ENCODE measurements at regions not wholly inside any gene's neighbourhood (a gene's known extent, or its start where the extent isn't known, plus 50 kb on each side); places are given as distances from the start of the nearest gene placed in this dataset.
A peak's percentile ranks its signal among the peaks of the same experiment; 100 is the strongest.

DNA sequence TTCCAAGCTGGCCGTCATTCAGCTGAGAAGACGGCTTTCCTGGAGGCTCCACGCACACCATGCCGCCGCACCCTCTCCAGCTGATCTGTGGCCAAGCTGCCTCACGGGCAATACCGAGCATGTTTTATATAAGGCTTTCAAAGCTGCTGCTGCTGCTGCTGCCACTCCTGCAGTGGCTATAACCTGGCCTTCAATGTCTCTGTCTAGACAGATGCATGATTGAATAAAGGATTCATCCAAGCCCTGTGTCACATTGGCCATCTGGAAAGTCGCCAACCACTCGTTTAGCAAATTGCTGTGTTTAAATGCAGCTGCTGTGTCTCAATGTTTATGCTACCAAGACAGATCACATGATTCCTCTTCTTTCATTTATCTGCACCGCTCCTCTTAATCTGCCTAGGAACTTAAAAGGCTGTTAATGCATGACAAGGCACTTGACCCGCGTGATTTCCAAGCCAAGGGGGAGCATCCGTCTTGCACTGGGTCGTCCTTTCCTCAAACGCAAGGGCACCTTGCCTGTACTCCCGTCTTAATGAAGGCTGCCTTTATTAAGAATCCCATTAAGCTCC is 114.3 kb downstream of the TEX26 start:
- TF ChIP-seq FOXM1 (IDR thresholded peaks at IDR 0.05; ENCODE audit: borderline replicate concordance, low read depth) (no peak), CREB1 (IDR thresholded peaks at IDR 0.05; ENCODE audit: low read depth) (no peak), RAD21 (IDR thresholded peaks at IDR 0.05; ENCODE audit: low read depth) (no peak), NFIC (IDR thresholded peaks at IDR 0.05) (no peak), CEBPB (IDR thresholded peaks at IDR 0.05) (no peak), ZBTB7A (IDR thresholded peaks at IDR 0.05; ENCODE audit: low read depth) (no peak), TAF1 (IDR thresholded peaks at IDR 0.05; ENCODE audit: low read depth) (no peak), YY1 (IDR thresholded peaks at IDR 0.05; ENCODE audit: low read depth) (no peak), EP300 (IDR thresholded peaks at IDR 0.05; ENCODE audit: borderline replicate concordance) (no peak), TCF12 (IDR thresholded peaks at IDR 0.05; ENCODE audit: low read depth) (no peak), EGR1 (IDR thresholded peaks at IDR 0.05) (no peak), TEAD4 (IDR thresholded peaks at IDR 0.05) (no peak)
- TF ChIP-seq, protein P1, sequence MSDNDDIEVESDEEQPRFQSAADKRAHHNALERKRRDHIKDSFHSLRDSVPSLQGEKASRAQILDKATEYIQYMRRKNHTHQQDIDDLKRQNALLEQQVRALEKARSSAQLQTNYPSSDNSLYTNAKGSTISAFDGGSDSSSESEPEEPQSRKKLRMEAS (IDR thresholded peaks at IDR 0.05) = no peak
- TF ChIP-seq, protein P2, sequence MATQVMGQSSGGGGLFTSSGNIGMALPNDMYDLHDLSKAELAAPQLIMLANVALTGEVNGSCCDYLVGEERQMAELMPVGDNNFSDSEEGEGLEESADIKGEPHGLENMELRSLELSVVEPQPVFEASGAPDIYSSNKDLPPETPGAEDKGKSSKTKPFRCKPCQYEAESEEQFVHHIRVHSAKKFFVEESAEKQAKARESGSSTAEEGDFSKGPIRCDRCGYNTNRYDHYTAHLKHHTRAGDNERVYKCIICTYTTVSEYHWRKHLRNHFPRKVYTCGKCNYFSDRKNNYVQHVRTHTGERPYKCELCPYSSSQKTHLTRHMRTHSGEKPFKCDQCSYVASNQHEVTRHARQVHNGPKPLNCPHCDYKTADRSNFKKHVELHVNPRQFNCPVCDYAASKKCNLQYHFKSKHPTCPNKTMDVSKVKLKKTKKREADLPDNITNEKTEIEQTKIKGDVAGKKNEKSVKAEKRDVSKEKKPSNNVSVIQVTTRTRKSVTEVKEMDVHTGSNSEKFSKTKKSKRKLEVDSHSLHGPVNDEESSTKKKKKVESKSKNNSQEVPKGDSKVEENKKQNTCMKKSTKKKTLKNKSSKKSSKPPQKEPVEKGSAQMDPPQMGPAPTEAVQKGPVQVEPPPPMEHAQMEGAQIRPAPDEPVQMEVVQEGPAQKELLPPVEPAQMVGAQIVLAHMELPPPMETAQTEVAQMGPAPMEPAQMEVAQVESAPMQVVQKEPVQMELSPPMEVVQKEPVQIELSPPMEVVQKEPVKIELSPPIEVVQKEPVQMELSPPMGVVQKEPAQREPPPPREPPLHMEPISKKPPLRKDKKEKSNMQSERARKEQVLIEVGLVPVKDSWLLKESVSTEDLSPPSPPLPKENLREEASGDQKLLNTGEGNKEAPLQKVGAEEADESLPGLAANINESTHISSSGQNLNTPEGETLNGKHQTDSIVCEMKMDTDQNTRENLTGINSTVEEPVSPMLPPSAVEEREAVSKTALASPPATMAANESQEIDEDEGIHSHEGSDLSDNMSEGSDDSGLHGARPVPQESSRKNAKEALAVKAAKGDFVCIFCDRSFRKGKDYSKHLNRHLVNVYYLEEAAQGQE (IDR thresholded peaks at IDR 0.05; ENCODE audit: low read depth) = no peak
- TF ChIP-seq, protein P3, sequence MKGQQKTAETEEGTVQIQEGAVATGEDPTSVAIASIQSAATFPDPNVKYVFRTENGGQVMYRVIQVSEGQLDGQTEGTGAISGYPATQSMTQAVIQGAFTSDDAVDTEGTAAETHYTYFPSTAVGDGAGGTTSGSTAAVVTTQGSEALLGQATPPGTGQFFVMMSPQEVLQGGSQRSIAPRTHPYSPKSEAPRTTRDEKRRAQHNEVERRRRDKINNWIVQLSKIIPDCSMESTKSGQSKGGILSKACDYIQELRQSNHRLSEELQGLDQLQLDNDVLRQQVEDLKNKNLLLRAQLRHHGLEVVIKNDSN (IDR thresholded peaks at IDR 0.05) = no peak

DNA sequence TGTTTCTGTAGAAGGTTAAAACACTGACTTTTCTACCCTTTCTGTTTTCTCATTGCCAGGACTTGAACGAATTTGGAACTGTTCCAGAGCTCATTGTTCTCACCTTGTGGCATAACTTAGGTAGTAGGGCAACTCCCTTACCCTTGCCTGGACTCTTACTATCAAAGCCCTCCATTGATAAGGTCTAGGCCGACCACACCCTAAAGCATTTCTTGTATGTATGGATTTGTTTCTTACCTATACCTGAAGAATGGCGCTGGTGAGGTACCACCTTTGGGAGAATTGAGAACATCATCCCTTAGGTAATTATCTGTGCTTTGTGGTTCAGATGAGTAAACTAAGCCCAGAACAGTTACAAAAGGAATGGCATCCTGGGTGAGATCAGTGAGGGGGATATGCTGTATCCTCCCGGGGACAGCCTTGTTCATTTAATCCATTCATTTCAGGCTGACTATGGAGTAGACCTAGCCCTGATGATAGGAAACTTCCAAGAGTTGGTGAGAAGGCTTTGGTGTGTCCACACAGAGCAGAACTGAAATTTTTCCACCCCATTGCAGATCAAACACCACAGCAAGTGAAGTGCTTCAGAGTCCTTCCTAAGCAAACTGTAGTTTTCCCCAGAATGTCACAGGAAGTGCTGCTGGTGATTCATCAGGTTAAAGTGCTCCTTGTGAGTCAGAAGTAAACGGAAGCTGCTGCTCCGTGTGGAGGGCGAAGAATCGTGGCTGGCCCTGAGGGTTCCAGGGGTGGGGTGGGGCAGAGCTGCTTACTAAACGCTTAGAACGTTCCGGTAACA is 113.0 kb downstream of the TEX26 start:
- TF ChIP-seq, protein P1 (IDR thresholded peaks at IDR 0.05) = peak; percentile 36; the same call in 1 of the 2 replicates
- TF ChIP-seq NFIC (IDR thresholded peaks at IDR 0.05) (peak; percentile 47), ZBTB7A (IDR thresholded peaks at IDR 0.05; ENCODE audit: low read depth) (no peak)

DNA sequence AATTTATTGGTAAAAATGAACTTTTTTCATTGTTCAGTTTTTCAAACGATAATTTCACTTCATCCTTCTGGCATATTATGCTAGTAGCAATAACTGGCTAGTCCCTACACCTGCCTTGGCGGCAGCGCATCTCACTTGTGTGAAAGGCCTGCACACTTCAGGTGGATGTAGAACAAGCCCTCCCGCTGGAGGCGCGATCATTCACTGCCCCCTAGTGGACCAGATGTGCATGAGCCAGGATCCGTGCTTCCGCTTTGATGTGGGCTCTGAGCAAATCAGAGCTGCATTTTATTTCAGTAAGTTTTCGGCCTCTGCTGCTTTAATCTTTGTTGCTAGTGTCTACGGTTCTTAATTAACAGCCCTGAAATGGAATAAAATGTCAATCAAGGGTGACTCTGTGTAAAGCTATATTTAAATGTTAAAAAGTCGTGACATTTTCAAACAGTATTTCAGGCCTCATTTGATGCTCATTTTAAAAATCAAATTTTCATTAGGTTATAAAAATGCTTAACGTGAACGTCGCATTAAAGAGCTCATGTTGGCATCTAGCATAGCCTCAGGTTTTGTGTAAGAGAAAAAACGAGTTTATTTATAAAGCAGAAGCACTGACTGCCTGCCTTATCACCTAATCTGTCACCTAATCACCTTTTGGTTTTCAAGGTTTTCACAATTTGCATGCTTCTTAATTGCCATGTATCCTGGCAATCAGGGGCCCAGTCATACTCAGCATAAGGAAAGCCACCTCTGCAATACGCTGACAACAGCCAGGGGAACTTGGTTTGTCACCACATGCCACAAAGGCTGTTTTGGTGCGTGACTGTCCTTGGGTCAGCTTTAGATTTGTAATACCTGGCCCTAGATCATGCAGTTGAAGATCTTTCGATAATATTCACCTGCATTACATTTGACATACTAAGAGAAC is 112.2 kb downstream of the TEX26 start:
- TF ChIP-seq, protein P3 (IDR thresholded peaks at IDR 0.05) = no peak
- TF ChIP-seq NFIC (IDR thresholded peaks at IDR 0.05) (no peak), RAD21 (IDR thresholded peaks at IDR 0.05; ENCODE audit: low read depth) (peak; percentile 96)

DNA sequence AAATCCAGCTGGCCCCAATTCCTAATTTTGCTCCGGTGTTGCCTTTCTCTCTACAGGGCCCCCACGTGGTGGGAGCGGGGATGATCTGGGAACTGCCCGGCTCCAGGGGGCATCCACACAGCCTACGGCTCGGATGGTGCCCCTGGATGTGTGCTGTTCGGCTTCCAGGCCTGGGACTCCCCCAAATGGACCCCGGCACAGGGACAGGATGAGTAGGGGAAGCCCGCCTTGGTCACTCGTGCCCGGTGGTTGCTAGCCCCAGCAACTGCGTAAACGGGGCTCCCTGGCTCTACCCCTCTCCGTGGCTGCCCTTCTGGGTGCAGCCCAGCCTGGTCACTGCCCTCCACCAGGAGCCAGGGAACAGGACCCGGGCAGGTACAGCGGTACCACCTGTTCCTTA is 111.5 kb downstream of the TEX26 start:
- TF ChIP-seq, protein P2 (IDR thresholded peaks at IDR 0.05; ENCODE audit: low read depth) = no peak
- no peak for TF ChIP-seq TCF12 (IDR thresholded peaks at IDR 0.05; ENCODE audit: low read depth)

DNA sequence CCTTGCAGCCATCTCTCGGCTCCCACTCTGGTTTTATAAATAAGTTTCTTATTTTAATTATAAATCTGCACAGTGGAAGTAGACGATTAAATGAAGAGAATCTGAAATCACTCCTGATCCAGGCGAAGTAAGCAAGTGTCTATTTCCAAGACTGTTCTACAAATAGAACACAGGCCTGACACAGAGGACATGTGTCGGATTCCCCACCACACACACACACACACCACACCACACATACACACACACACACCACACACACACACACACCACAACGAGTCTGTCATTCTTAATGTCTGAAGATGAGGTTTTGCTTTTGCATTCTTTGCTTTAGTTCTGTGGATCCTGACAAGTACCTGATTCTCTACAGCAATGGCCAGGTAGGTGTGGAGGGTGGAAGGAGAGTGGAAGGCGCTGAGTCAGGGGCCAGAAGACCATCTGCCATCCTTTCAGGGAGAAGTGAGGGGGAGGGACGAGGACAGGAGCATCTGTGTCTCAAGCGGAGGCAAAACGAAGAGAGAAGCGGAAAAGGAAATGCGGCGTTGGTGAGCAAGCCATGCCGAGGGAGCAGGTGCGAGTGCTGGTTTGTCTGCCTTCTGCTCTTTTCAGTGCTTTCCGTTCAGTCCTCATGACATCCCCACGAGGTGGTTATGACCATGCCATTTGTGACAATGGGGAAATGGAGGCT is 110.2 kb downstream of the TEX26 start:
- TF ChIP-seq TAF1 (IDR thresholded peaks at IDR 0.05; ENCODE audit: low read depth) (no peak), TCF12 (IDR thresholded peaks at IDR 0.05; ENCODE audit: low read depth) (no peak), EGR1 (IDR thresholded peaks at IDR 0.05) (no peak), CREB1 (IDR thresholded peaks at IDR 0.05; ENCODE audit: low read depth) (no peak), YY1 (IDR thresholded peaks at IDR 0.05; ENCODE audit: low read depth) (no peak), ZBTB7A (IDR thresholded peaks at IDR 0.05; ENCODE audit: low read depth) (no peak), CEBPB (IDR thresholded peaks at IDR 0.05) (no peak), NFIC (IDR thresholded peaks at IDR 0.05) (no peak), EP300 (IDR thresholded peaks at IDR 0.05; ENCODE audit: borderline replicate concordance) (no peak), FOXM1 (IDR thresholded peaks at IDR 0.05; ENCODE audit: borderline replicate concordance, low read depth) (no peak), TEAD4 (IDR thresholded peaks at IDR 0.05) (no peak), RAD21 (IDR thresholded peaks at IDR 0.05; ENCODE audit: low read depth) (no peak)
- TF ChIP-seq, protein P2 (IDR thresholded peaks at IDR 0.05; ENCODE audit: low read depth) = no peak
- TF ChIP-seq, protein P3 (IDR thresholded peaks at IDR 0.05) = no peak
- TF ChIP-seq, protein P1 (IDR thresholded peaks at IDR 0.05) = no peak
